SK-N-SH (cell line): ENCODE measurements at regions not wholly inside any gene's neighbourhood (a gene's known extent, or its start where the extent isn't known, plus 50 kb on each side); places are given as distances from the start of the nearest gene placed in this dataset.

Experiments used
- CTCF ChIA-PET: fragments of 300-600, 350-600 bp; formaldehyde crosslinking; extraction: SDS; loops from one replicate; lab custom pipeline; 2021; lab: Yijun Ruan, JAX
- POLR2A ChIA-PET: fragments of 350-600 bp; sonication (Branson Sonifier 250); formaldehyde crosslinking; extraction: SDS; loops from one replicate; lab custom pipeline; 2020; ENCODE audit warnings: antibody characterized with exemption, inconsistent platforms; lab: Yijun Ruan, JAX
- DNase-seq: peaks from one replicate; pipeline ENCODE4 v3.0.0; 2012
- H2AFZ ChIP-seq: fragments of 200-600 bp; sonication (generic); 2 replicates; pipeline ENCODE4 v1.8.1; 2016; ENCODE audit warnings: antibody characterized with exemption, mild to moderate bottlenecking, low read depth
- H3F3A ChIP-seq: fragments of 200-600 bp; sonication (generic); replicated peaks from 2 replicates; pipeline ENCODE3; 2016; ENCODE audit warnings: antibody characterized with exemption, mild to moderate bottlenecking; ENCODE audit not compliant: insufficient read depth
- H3K27ac ChIP-seq, 2 experiments: fragments of 200-500 bp in 1 of 2; fragments of 200-600 bp in 1 of 2; sonication (Bioruptor generic) in 1 of 2; sonication (generic), shearing (Covaris generic) in 1 of 2; 2 replicates each; pipeline versions ENCODE4 v1.5.1 to v1.6.1; 2014 to 2016; ENCODE audit warnings: low read depth in 2 of 2, inconsistent platforms in 1 of 2, low read length in 1 of 2, mild to moderate bottlenecking in 1 of 2, mixed read lengths in 1 of 2
- H3K27me3 ChIP-seq: fragments of 200-600 bp; sonication (generic), shearing (Covaris generic); 2 replicates; pipeline ENCODE4 v1.6.1; 2016; ENCODE audit warnings: mixed run types; ENCODE audit not compliant: insufficient read depth
- H3K36me3 ChIP-seq, 2 experiments: fragments of 200-500 bp in 1 of 2; fragments of 200-600 bp in 1 of 2; sonication (Bioruptor generic) in 1 of 2; sonication (generic) in 1 of 2; replicated peaks in 1 of 2; 2 replicates each; pipeline versions ENCODE3 to v1.5.1; 2014 to 2016; ENCODE audit warnings: low read length in 1 of 2, mild to moderate bottlenecking in 1 of 2; ENCODE audit not compliant: insufficient read depth in 2 of 2, control insufficient read depth in 1 of 2
- H3K4me1 ChIP-seq, 2 experiments: fragments of 200-500 bp in 1 of 2; fragments of 200-600 bp in 1 of 2; sonication (Bioruptor generic) in 1 of 2; sonication (generic), shearing (Covaris generic) in 1 of 2; 2 replicates each; pipeline versions ENCODE4 v1.5.1 to v1.6.1; 2014 to 2016; ENCODE audit warnings: low read depth in 1 of 2, low read length in 1 of 2, mixed run types in 1 of 2; ENCODE audit not compliant: insufficient read depth in 2 of 2, control insufficient read depth in 1 of 2
- H3K4me2 ChIP-seq: fragments of 200-600 bp; sonication (generic), shearing (Covaris generic); 2 replicates; pipeline ENCODE4 v1.6.1; 2017; ENCODE audit warnings: mixed run types
- H3K4me3 ChIP-seq, 2 experiments: fragments of 200-500 bp in 1 of 2; fragments of 200-600 bp in 1 of 2; sonication (Bioruptor generic) in 1 of 2; sonication (generic), shearing (Covaris generic) in 1 of 2; 2 replicates each; pipeline versions ENCODE4 v1.5.1 to v1.8.1; 2014 to 2016; ENCODE audit warnings: low read depth in 2 of 2, inconsistent platforms in 1 of 2, low read length in 1 of 2, mild to moderate bottlenecking in 1 of 2, mixed read lengths in 1 of 2, moderate library complexity in 1 of 2
- H3K79me2 ChIP-seq: fragments of 200-600 bp; sonication (generic); 2 replicates; pipeline ENCODE4 v1.8.1; 2017; ENCODE audit warnings: mild to moderate bottlenecking; ENCODE audit not compliant: insufficient read depth
- H3K9ac ChIP-seq: fragments of 200-600 bp; sonication (generic); 2 replicates; pipeline ENCODE4 v1.6.1; 2017; ENCODE audit warnings: mixed run types
- H3K9me2 ChIP-seq: fragments of 200-600 bp; sonication (generic); 2 replicates; pipeline ENCODE4 v1.6.1; 2017; ENCODE audit warnings: mixed run types
- H3K9me3 ChIP-seq: fragments of 200-600 bp; sonication (generic); 2 replicates; pipeline ENCODE4 v1.6.1; 2017; ENCODE audit warnings: mixed run types, mild to moderate bottlenecking, moderate library complexity
- H4K20me1 ChIP-seq: fragments of 200-600 bp; sonication (generic); 2 replicates; pipeline ENCODE4 v1.6.1; 2017; ENCODE audit warnings: mild to moderate bottlenecking, mixed run types; ENCODE audit not compliant: insufficient read depth
- ELF1 ChIP-seq: IDR thresholded peaks from 2 replicates; pipeline ENCODE4 v1.4.0; 2012
- EZH2phosphoT487 ChIP-seq: fragments of 200-600 bp; sonication (generic); IDR thresholded peaks from 2 replicates; pipeline ENCODE4 v1.6.1; 2017; ENCODE audit warnings: low read depth, mixed run types, mild to moderate bottlenecking, antibody characterized with exemption, moderate library complexity, borderline replicate concordance
- FOSL2 ChIP-seq: IDR thresholded peaks from 2 replicates; pipeline ENCODE4 v1.4.0; 2012; ENCODE audit warnings: low read depth, mild to moderate bottlenecking, moderate library complexity, borderline replicate concordance
- FOXJ3 ChIP-seq: sonication (generic); formaldehyde crosslinking; IDR thresholded peaks from 2 replicates; pipeline ENCODE4 v1.5.1; 2020; ENCODE audit warnings: mild to moderate bottlenecking, missing genetic modification reagents
- FOXM1 ChIP-seq: IDR thresholded peaks from 2 replicates; pipeline ENCODE4 v1.4.0; 2012; ENCODE audit warnings: low read depth, mild to moderate bottlenecking
- GABPA ChIP-seq: IDR thresholded peaks from 2 replicates; pipeline ENCODE4 v1.4.0; 2012; ENCODE audit warnings: low read depth, mild to moderate bottlenecking
- GATA2 ChIP-seq: sonication (generic); formaldehyde crosslinking; IDR thresholded peaks from 2 replicates; pipeline ENCODE4 v1.5.0; 2020; ENCODE audit warnings: mild to moderate bottlenecking, missing genetic modification reagents
- JUND ChIP-seq: IDR thresholded peaks from 2 replicates; pipeline ENCODE4 v1.4.0; 2012
- MXI1 ChIP-seq: IDR thresholded peaks from 2 replicates; pipeline ENCODE4 v1.6.1; 2012; ENCODE audit warnings: mild to moderate bottlenecking, low read depth, low read length, improper control_type of control experiment
- PBX3 ChIP-seq: IDR thresholded peaks from 2 replicates; pipeline ENCODE4; 2012
- RAD21 ChIP-seq: IDR thresholded peaks from 2 replicates; pipeline ENCODE4 v1.6.1; 2012; ENCODE audit warnings: mild to moderate bottlenecking, low read length
- RFX5 ChIP-seq: IDR thresholded peaks from 2 replicates; pipeline ENCODE4 v1.6.1; 2012; ENCODE audit warnings: mild to moderate bottlenecking, improper control_type of control experiment, low read length
- RXRA ChIP-seq: IDR thresholded peaks from 2 replicates; pipeline ENCODE4 v1.4.0; 2012; ENCODE audit warnings: low read depth, mild to moderate bottlenecking, borderline replicate concordance
- SMC3 ChIP-seq: IDR thresholded peaks from 2 replicates; pipeline ENCODE4 v1.6.1; 2012; ENCODE audit warnings: low read depth, low read length, improper control_type of control experiment
- TAF1 ChIP-seq: IDR thresholded peaks from 2 replicates; pipeline ENCODE4 v1.6.1; 2012; ENCODE audit warnings: low read depth, mild to moderate bottlenecking, low read length, moderate library complexity, borderline replicate concordance
- TCF12 ChIP-seq: IDR thresholded peaks from 2 replicates; pipeline ENCODE4 v1.4.0; 2012
- USF2 ChIP-seq: fragments of 150-350 bp; IDR thresholded peaks from 2 replicates; pipeline ENCODE4 v1.6.1; 2017; ENCODE audit warnings: antibody characterized with exemption, low read length, low read depth, borderline replicate concordance
- YY1 ChIP-seq: IDR thresholded peaks from 2 replicates; pipeline ENCODE4 v1.4.0; 2012; ENCODE audit warnings: low read depth, mild to moderate bottlenecking
- WGBS: methylation state at CpG from one replicate; pipeline ENCODE4 v1.1.6; 2017; ENCODE audit warnings: low lambda C conversion rate; 5-methylcytosine and 5-hydroxymethylcytosine counted together

- 29% methylated on average over 1 of the region's 1 CpG for WGBS
- POLR2A ChIA-PET: no interaction called here
- no peaks in the 10 kb centered on the region for H4K20me1 ChIP-seq
Measured at GRCh38 chr12:90428465-90428864, 526.5 kb downstream of the CCER1 start.

GRCh38 chr12:90423965-90424364 is 531.0 kb downstream of the CCER1 start:
- 8% methylated on average over 2 of the region's 2 CpGs for WGBS
- Histone ChIP-seq H3K9me2 (no peaks in the 10 kb centered on the region), H3K79me2 (no peaks in the 10 kb centered on the region), H3K36me3 (no peaks in the 10 kb centered on the region), H3K4me2 (no peak overlapping the region), H3K9me3 (no peaks in the 10 kb centered on the region), H3K27me3 (no peaks in the 10 kb centered on the region), H3K4me3 (no peak overlapping the region), H3K27ac (no peak overlapping the region), H3F3A (no peaks in the 10 kb centered on the region), H2AFZ (no peak overlapping the region), H4K20me1 (no peaks in the 10 kb centered on the region), H3K4me1 (no peaks in the 10 kb centered on the region), H3K9ac (no peak overlapping the region)
- ChIA-PET POLR2A (no interaction called here), CTCF (no interaction called here)
- no peak for DNase-seq
- TF ChIP-seq EZH2phosphoT487: no peak
- TF ChIP-seq MXI1: no peak
- TF ChIP-seq JUND: no peak
- no peak for TF ChIP-seq TAF1
- TF ChIP-seq RXRA: no peak
- TF ChIP-seq SMC3: no peak
- no peak for TF ChIP-seq USF2
- no peak for TF ChIP-seq FOXJ3 (CRISPR knock-in tag)
- no peak for TF ChIP-seq YY1
- no peak for TF ChIP-seq FOXM1
- no peak for TF ChIP-seq GATA2 (CRISPR knock-in tag)
- TF ChIP-seq GABPA: no peak
- no peak for TF ChIP-seq RFX5
- TF ChIP-seq PBX3: no peak
- TF ChIP-seq FOSL2: no peak
- TF ChIP-seq ELF1: no peak
- no peak for TF ChIP-seq RAD21

More at GRCh38 chr12:90428465-90428864, 526.5 kb downstream of the CCER1 start:
- no peak overlapping the region for H3K4me2 ChIP-seq
- H3K27me3 ChIP-seq: no peaks in the 10 kb centered on the region
- H3K4me3 ChIP-seq: no peak overlapping the region
- no peaks in the 10 kb centered on the region for H3F3A ChIP-seq
- no peak overlapping the region for H2AFZ ChIP-seq
- no peaks in the 10 kb centered on the region for H3K9me3 ChIP-seq
- H3K27ac ChIP-seq: no peak overlapping the region
- H3K79me2 ChIP-seq: no peaks in the 10 kb centered on the region
- H3K9me2 ChIP-seq: no peaks in the 10 kb centered on the region
- H3K36me3 ChIP-seq: no peaks in the 10 kb centered on the region
- no peak overlapping the region for H3K9ac ChIP-seq
- no peaks in the 10 kb centered on the region for H3K4me1 ChIP-seq
- no peak for TF ChIP-seq TCF12
- no peak for TF ChIP-seq TAF1
- no peak for TF ChIP-seq RFX5
- no peak for DNase-seq
- CTCF ChIA-PET: no interaction called here
